OCI-LY7 (cell line): ENCODE measurements at regions not wholly inside any gene's neighbourhood (a gene's known extent, or its start where the extent isn't known, plus 50 kb on each side); places are given as distances from the start of the nearest gene placed in this dataset.

Experiments used
- EZH2phosphoT487 ChIP-seq: fragments of 200-600 bp; sonication (generic); IDR thresholded peaks from 2 replicates; pipeline ENCODE4 v1.6.1; 2018; ENCODE audit warnings: low read depth, borderline replicate concordance, mild to moderate bottlenecking, mixed run types, antibody characterized with exemption, low read length, moderate library complexity, mixed read lengths
- TF ChIP-seq, protein P1 (sequence below): fragments of 200-600 bp; sonication (generic); conservative IDR thresholded peaks from 2 replicates; pipeline ENCODE4 v1.5.1; 2014; ENCODE audit warnings: mild to moderate bottlenecking, antibody characterized with exemption, low read length, moderate library complexity, mixed read lengths

DNA sequence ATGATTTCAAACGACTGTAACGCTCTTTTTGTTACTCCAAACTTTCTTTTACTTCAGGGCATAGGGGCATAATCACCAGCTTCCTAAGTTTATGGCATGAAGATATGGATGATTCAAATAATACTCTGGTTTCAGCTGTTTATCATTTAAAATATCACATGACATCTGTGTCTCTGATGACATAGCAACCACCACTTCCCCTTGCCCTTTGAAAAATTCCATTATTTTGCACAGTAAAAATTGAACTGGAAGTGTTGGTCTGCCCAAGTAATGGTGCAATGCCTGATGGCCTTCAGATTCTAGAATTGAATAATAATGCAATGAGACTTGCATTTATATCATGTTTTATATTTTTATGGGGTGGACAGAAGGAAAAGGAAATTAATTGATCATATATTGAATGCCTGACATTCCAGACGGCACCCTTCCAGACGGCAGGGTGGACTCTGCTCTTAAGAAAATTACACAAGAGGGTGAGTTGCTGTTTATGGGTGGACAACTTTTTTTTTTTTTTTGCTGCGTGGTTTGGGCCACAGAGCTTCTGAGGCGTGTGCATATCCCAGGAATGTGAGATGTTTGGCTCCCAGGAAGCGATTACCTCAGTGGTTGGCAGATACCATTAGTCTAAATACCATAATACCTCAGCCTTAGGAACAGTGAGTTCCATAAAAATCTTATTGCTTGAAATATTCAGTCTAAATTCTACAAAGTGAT lies 101.7 kb upstream of the ZNF521 start:
- TF ChIP-seq, protein P1, sequence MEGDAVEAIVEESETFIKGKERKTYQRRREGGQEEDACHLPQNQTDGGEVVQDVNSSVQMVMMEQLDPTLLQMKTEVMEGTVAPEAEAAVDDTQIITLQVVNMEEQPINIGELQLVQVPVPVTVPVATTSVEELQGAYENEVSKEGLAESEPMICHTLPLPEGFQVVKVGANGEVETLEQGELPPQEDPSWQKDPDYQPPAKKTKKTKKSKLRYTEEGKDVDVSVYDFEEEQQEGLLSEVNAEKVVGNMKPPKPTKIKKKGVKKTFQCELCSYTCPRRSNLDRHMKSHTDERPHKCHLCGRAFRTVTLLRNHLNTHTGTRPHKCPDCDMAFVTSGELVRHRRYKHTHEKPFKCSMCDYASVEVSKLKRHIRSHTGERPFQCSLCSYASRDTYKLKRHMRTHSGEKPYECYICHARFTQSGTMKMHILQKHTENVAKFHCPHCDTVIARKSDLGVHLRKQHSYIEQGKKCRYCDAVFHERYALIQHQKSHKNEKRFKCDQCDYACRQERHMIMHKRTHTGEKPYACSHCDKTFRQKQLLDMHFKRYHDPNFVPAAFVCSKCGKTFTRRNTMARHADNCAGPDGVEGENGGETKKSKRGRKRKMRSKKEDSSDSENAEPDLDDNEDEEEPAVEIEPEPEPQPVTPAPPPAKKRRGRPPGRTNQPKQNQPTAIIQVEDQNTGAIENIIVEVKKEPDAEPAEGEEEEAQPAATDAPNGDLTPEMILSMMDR: no peak
- no peak for TF ChIP-seq EZH2phosphoT487
